Pancreas (tissue), 10 donors: ENCODE measurements at regions not wholly inside any gene's neighbourhood (a gene's known extent, or its start where the extent isn't known, plus 50 kb on each side); places are given as distances from the start of the nearest gene placed in this dataset.
"Not testable (repeated sequence)": the region's sequence is repeated elsewhere in the genome, so short reads cannot be mapped to it uniquely, and the experiment has no call there.

ENCODE experiments used
- ATAC-seq, 4 donors: fragments of 200-7000 bp; cut with Tn5 transposase; one replicate each; pipeline versions ENCODE4 v1.8.0 to v1.9.1; 2020; ENCODE audit warnings: mild to moderate bottlenecking in 4 of 4, moderate library complexity in 4 of 4
- DNase-seq, 6 donors: peaks; one replicate each; pipeline ENCODE4 v3.0.0-alpha.2; 2020
- FAIRE-seq: peaks from 2 replicates; lab custom pipeline; 2012; peaks lifted over from hg19 to GRCh38; lab: Jason Lieb, UNC
- H3K27ac ChIP-seq, 4 donors: fragments of 200-600 bp; sonication (generic); 1 replicate in 3 of 4; 2 replicates in 1 of 4; pipeline versions ENCODE4 v1.5.0 to v1.8.0; 2020
- H3K27me3 ChIP-seq, 4 donors: fragments of 200-600 bp; one replicate each; pipeline ENCODE4 v1.8.0; 2021
- H3K36me3 ChIP-seq, 3 donors: fragments of 200-600 bp; sonication (generic) in 1 of 3; one replicate each; pipeline versions ENCODE4 v1.5.0 to v1.8.0; 2020 to 2021
- H3K4me1 ChIP-seq, 3 donors: fragments of 200-600 bp; one replicate each; pipeline ENCODE4 v1.8.0; 2021
- H3K4me3 ChIP-seq, 4 donors: fragments of 200-600 bp; sonication (generic) in 2 of 4; one replicate each; pipeline versions ENCODE4 v1.5.0 to v1.8.0; 2020 to 2021
- H3K9me3 ChIP-seq, 4 donors: fragments of 200-600 bp; one replicate each; pipeline ENCODE4 v1.8.0; 2021
- CTCF ChIP-seq, 4 donors: fragments of 200-600 bp; sonication (generic) in 3 of 4; IDR thresholded peaks; one replicate each; pipeline versions ENCODE4 v1.5.0 to v1.8.0; 2021; ENCODE audit warnings: antibody characterized with exemption in 4 of 4
- WGBS, 2 donors: extraction: QIAGEN DNeasy Blood & Tissue Kit; methylation state at CpG; one replicate each; pipeline ENCODE4 v1.1.7; 2013; 5-methylcytosine and 5-hydroxymethylcytosine counted together
- intact Hi-C, 3 donors: fragments of 100-400 bp; cut with DNase I; formaldehyde crosslinking; loops; one replicate each; pipeline versions ENCODE4 v1.11.1 to v1.14.2; 2022
- donor health status: healthy with polysubstance abuse.
- donor health status: DM: no; HTN: no; CAD: no; lungs with moderate emphysema.
- donor health status: DM: no; HTN: no; CAD: no.
- donor health status: control.
- donor health status: control.
- donor health status: Bipolar disorder and iron deficiency.
- donor health status: DM: yes; HTN: yes; CAD: no.
- donor health status: DM: no; HTN: no; CAD: no.
- donor health status: DM: no; HTN: no; CAD: no.
- donor health status: DM: yes; HTN: yes; CAD: no.

- ATAC-seq, H3K4me1 ChIP-seq, H3K36me3 ChIP-seq, H3K4me3 ChIP-seq, intact Hi-C loops, H3K9me3 ChIP-seq, H3K27ac ChIP-seq, H3K27me3 ChIP-seq, FAIRE-seq: not testable (repeated sequence)
- peak in 1 of 6 donors; percentile 65 for DNase-seq
- WGBS, 2 donors = 94 to 95% methylated on average over 30 to 49 of the region's 53 CpGs
These were observed 66.2 kb upstream of the PAPPA2 start for GRCh38 chr1:176396604-176397395.

DNA sequence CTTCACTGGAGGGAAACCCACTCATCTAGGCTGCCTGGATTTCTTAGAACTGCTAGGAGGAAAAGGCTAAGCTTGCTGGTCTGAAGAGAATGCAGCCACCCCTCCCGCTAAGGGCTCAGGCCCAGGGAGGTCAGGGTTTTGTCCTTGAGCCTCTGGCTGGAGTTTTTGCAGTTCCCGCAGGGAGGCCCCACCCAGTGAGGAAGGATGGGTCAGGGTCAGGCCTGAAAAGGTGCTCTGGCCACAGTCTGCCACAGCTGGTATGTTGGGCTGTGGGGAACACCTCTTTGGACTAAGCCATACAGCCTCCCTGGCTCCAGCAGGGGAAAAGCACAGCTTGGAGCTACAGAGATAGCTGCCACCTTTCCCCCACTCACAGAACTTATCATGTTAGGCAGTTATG is 71.4 kb upstream of the PAPPA2 start:
- no peak for TF ChIP-seq CTCF (IDR thresholded peaks at IDR 0.05)
- Histone ChIP-seq H3K36me3 (no peaks in the 10 kb centered on the region), H3K4me1 (no peaks in the 10 kb centered on the region), H3K27ac (no peak overlapping the region), H3K9me3 (no peaks in the 10 kb centered on the region), H3K27me3 (no peaks in the 10 kb centered on the region), H3K4me3 (no peak overlapping the region)
- intact Hi-C loops = no loop called here
- no peak for FAIRE-seq
- 60 to 64% methylated on average over 2 of the region's 2 CpGs for WGBS, 2 donors
- no peak for ATAC-seq
- DNase-seq = no peak

DNA sequence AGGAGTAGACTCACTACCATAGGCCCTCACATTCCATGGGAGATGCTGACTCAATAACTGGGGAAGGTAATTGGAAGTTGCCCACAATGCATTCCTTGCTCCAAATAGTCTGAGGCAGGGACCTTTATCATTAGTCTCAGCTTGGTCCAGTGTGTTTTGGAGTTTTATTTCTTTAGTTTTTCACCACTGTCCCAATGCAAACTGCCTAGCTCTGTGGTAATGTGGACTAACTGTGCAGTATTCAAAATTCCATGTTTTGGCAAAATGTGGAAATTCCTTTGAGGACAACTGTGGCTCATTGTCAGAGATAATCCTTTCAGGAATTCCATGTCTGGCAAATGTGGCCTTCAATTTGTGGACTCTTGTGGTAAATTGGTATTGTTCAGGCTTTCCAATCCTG is 78.1 kb upstream of the PAPPA2 start:
- no peak overlapping the region for H3K27ac ChIP-seq
- H3K27me3 ChIP-seq = no peaks in the 10 kb centered on the region
- H3K4me3 ChIP-seq = no peak overlapping the region
- no peak for FAIRE-seq
- H3K9me3 ChIP-seq = no peaks in the 10 kb centered on the region
- DNase-seq = no peak
- no peaks in the 10 kb centered on the region for H3K36me3 ChIP-seq
- TF ChIP-seq CTCF (IDR thresholded peaks at IDR 0.05) = no peak
- no peak for ATAC-seq
- H3K4me1 ChIP-seq = no peaks in the 10 kb centered on the region
- intact Hi-C loops = no loop called here

DNA sequence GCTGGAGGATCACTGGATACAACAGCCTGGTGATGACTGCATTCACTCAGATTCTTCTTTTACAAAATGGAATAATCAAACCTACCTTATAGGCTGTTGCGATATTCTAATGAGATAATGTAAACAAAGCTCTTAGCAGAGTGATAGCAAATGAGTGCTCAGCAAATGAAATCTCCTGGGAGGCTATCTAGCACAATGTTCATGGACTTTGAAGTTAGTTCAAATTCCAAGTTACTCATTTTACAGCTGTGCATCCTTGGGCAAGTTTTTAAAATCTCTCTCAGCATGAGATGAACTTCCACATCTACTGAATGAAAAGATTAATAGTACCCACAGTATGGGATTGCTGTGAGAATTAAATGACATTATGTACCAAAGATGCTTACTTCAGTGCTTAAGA is 80.8 kb upstream of the PAPPA2 start:
- Histone ChIP-seq H3K27me3 (no peaks in the 10 kb centered on the region), H3K27ac (no peak overlapping the region), H3K9me3 (no peaks in the 10 kb centered on the region), H3K4me3 (no peak overlapping the region), H3K36me3 (no peaks in the 10 kb centered on the region), H3K4me1 (no peaks in the 10 kb centered on the region)
- intact Hi-C loops = no loop called here
- ATAC-seq (no peak), DNase-seq (no peak), FAIRE-seq (no peak)
- WGBS, 2 donors = 27 to 51% methylated on average over 1 of the region's 1 CpG
- no peak for TF ChIP-seq CTCF (IDR thresholded peaks at IDR 0.05)

DNA sequence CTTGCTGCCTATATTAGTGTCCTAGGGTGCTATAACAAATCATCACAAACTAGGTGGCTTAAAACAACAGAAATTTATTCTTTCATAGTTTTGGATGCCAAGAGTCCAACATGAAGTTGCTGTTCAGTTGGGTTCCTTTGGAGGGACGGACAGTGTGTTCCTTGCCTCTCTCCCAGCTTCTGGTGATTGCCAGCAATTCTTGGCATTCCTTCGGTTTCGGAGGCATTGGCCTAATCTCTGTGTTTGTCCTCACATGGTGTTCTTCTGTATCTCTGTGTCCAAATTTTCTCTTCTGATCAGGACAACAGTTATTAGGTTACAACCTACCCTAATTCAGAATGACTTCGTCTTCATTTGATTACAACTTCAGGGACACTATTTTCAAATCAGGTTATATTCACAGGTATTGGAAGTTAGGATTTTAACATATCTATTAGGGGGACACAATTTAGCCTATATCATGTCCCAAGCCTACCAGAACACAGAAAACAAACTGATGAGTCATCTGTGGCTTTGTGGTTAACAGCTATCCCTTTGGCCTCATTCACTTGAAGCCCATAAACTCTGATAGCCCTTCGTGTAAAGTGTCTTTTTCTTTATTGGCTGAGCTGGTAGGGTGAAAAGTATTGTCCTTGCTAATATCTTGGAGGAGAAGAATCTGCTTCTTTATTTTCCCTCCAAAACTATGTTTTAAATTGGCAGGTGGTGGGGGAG is 83.2 kb upstream of the PAPPA2 start:
- Histone ChIP-seq H3K4me1 (no peaks in the 10 kb centered on the region), H3K36me3 (no peaks in the 10 kb centered on the region), H3K27ac (no peak overlapping the region), H3K9me3 (no peaks in the 10 kb centered on the region), H3K4me3 (no peak overlapping the region), H3K27me3 (no peaks in the 10 kb centered on the region)
- no peak for TF ChIP-seq CTCF (IDR thresholded peaks at IDR 0.05)
- intact Hi-C loops = no loop called here
- 73 to 75% methylated on average over 5 of the region's 5 CpGs for WGBS, 2 donors
- FAIRE-seq (no peak), DNase-seq (no peak), ATAC-seq (no peak)
